GM21737 (cell line): ENCODE measurements at regions not wholly inside any gene's neighbourhood (a gene's known extent, or its start where the extent isn't known, plus 50 kb on each side); places are given as distances from the start of the nearest gene placed in this dataset.

Experiments
- ATAC-seq: cut with Tn5 transposase; IDR thresholded peaks from one replicate; pipeline ENCODE4 v1.9.1; 2021; ENCODE audit warnings: mild to moderate bottlenecking, moderate library complexity; ENCODE audit not compliant: unreplicated experiment

- no peak for ATAC-seq
These were observed 1844.6 kb upstream of the NUDT12 start for GRCh38 chr5:105407200-105407599.

- no peak for ATAC-seq
These were observed 1835.2 kb upstream of the NUDT12 start for GRCh38 chr5:105397749-105398148.

GRCh38 chr5:105392710-105393149 lies 1830.1 kb upstream of the NUDT12 start:
- ATAC-seq = no peak

GRCh38 chr5:105392122-105392709 lies 1829.6 kb upstream of the NUDT12 start:
- ATAC-seq = no peak

GRCh38 chr5:105380126-105380525 lies 1817.5 kb upstream of the NUDT12 start:
- ATAC-seq = no peak

GRCh38 chr5:105371169-105371568 lies 1808.6 kb upstream of the NUDT12 start:
- ATAC-seq = no peak

- ATAC-seq = no peak
These were observed 1788.0 kb upstream of the NUDT12 start for GRCh38 chr5:105350486-105351140.

GRCh38 chr5:105331558-105331957 lies 1769.0 kb upstream of the NUDT12 start:
- ATAC-seq = no peak

GRCh38 chr5:105330185-105330584 lies 1767.6 kb upstream of the NUDT12 start:
- no peak for ATAC-seq

- ATAC-seq = no peak
These were observed 1742.3 kb upstream of the NUDT12 start for GRCh38 chr5:105304859-105305258.

- ATAC-seq = no peak
These were observed 1726.4 kb upstream of the NUDT12 start for GRCh38 chr5:105288946-105289345.

- ATAC-seq = no peak
These were observed 1720.5 kb upstream of the NUDT12 start for GRCh38 chr5:105283134-105283533.

GRCh38 chr5:105274079-105274478 lies 1711.5 kb upstream of the NUDT12 start:
- no peak for ATAC-seq

- ATAC-seq = no peak
These were observed 1700.9 kb upstream of the NUDT12 start for GRCh38 chr5:105263515-105263914.

- ATAC-seq = no peak
These were observed 1697.1 kb upstream of the NUDT12 start for GRCh38 chr5:105259581-105260217.

GRCh38 chr5:105238561-105238960 lies 1676.0 kb upstream of the NUDT12 start:
- no peak for ATAC-seq

- ATAC-seq = no peak
These were observed 1668.0 kb upstream of the NUDT12 start for GRCh38 chr5:105230516-105231157.

GRCh38 chr5:105218018-105218417 lies 1655.4 kb upstream of the NUDT12 start:
- ATAC-seq = no peak

- ATAC-seq = no peak
These were observed 1650.5 kb upstream of the NUDT12 start for GRCh38 chr5:105213078-105213477.

GRCh38 chr5:105207066-105207465 lies 1644.5 kb upstream of the NUDT12 start:
- no peak for ATAC-seq

- no peak for ATAC-seq
These were observed 1634.9 kb upstream of the NUDT12 start for GRCh38 chr5:105197531-105197930.

- ATAC-seq = no peak
These were observed 1633.2 kb upstream of the NUDT12 start for GRCh38 chr5:105195765-105196164.
